PC-9 (cell line): ENCODE measurements at regions not wholly inside any gene's neighbourhood (a gene's known extent, or its start where the extent isn't known, plus 50 kb on each side); places are given as distances from the start of the nearest gene placed in this dataset.

Experiments
- BruUV-seq: library from RNA; stranded (reverse); fragments of 400-500 nt; replicated peaks from 2 replicates; lab custom pipeline; 2021; lab: Mats Ljungman, UMichigan
- CTCF ChIA-PET: fragments of 300-600 bp; sonication (Branson Sonifier 250); formaldehyde crosslinking; loops from one replicate; lab custom pipeline; 2022; ENCODE audit warnings: antibody characterized with exemption; lab: Charles Lee
- POLR2A ChIA-PET: fragments of 300-600 bp; sonication (Branson Sonifier 250); formaldehyde crosslinking; loops from one replicate; lab custom pipeline; 2022; ENCODE audit warnings: antibody characterized with exemption; ENCODE audit not compliant: unreplicated experiment; lab: Charles Lee
- DNase-seq, 2 experiments: peaks; one replicate each; pipeline versions ENCODE4 v3.0.0 to v3.0.0-alpha.2; 2015 to 2022; ENCODE audit warnings: mixed read lengths in 1 of 2
- H2AFZ ChIP-seq: fragments of 200-600 bp; sonication (generic); 2 replicates; pipeline ENCODE4 v1.8.1; 2017; ENCODE audit warnings: antibody characterized with exemption
- H3F3A ChIP-seq: fragments of 200-600 bp; sonication (generic); 2 replicates; pipeline ENCODE4 v1.8.1; 2017; ENCODE audit warnings: antibody characterized with exemption, mild to moderate bottlenecking, low read depth; ENCODE audit not compliant: insufficient read depth
- H3K27ac ChIP-seq: fragments of 200-600 bp; sonication (generic); 2 replicates; pipeline ENCODE4 v1.6.1; 2016; ENCODE audit warnings: mixed run types
- H3K27me3 ChIP-seq: fragments of 200-600 bp; sonication (generic); 2 replicates; pipeline ENCODE4 v1.6.1; 2016; ENCODE audit warnings: low read depth, mixed run types; ENCODE audit not compliant: insufficient read depth
- H3K36me3 ChIP-seq: fragments of 200-600 bp; sonication (generic); 2 replicates; pipeline ENCODE4 v1.6.1; 2016; ENCODE audit warnings: low read depth, mixed run types
- H3K4me1 ChIP-seq: fragments of 200-600 bp; sonication (generic); replicated peaks from 2 replicates; pipeline ENCODE4 v1.6.1; 2016; ENCODE audit warnings: mixed run types; ENCODE audit not compliant: insufficient read depth
- H3K4me2 ChIP-seq: fragments of 200-600 bp; sonication (generic); 2 replicates; pipeline ENCODE4 v1.6.1; 2017; ENCODE audit warnings: mixed run types
- H3K4me3 ChIP-seq: fragments of 200-600 bp; sonication (generic); 2 replicates; pipeline ENCODE4 v1.6.1; 2016; ENCODE audit warnings: mixed run types
- H3K79me2 ChIP-seq: fragments of 200-600 bp; sonication (generic); 2 replicates; pipeline ENCODE4 v1.6.1; 2017; ENCODE audit warnings: low read depth, mixed run types
- H3K9me2 ChIP-seq: fragments of 200-600 bp; sonication (generic); 2 replicates; pipeline ENCODE4 v1.8.1; 2017; ENCODE audit warnings: mild to moderate bottlenecking; ENCODE audit not compliant: insufficient read depth
- H3K9me3 ChIP-seq: fragments of 200-600 bp; sonication (generic); 2 replicates; pipeline ENCODE4 v1.8.1; 2016; ENCODE audit warnings: low read depth; ENCODE audit not compliant: insufficient read depth
- H4K20me1 ChIP-seq: fragments of 200-600 bp; sonication (generic); 2 replicates; pipeline ENCODE4 v1.8.1; 2017; ENCODE audit not compliant: insufficient read depth
- CTCF ChIP-seq: fragments of 200-600 bp; sonication (generic); conservative IDR thresholded peaks from 2 replicates; pipeline ENCODE4 v1.6.1; 2017; ENCODE audit warnings: mixed run types, antibody characterized with exemption, mild to moderate bottlenecking, moderate library complexity
- EZH2 ChIP-seq: fragments of 200-600 bp; sonication (generic); IDR thresholded peaks from 2 replicates; pipeline ENCODE4 v1.8.0; 2017; ENCODE audit warnings: antibody characterized with exemption, low read depth
- intact Hi-C: fragments of 100-400 bp; cut with micrococcal nuclease; formaldehyde crosslinking; loops from one replicate; pipeline ENCODE4 v1.10.0; 2022; ENCODE audit not compliant: unreplicated experiment

- CTCF ChIA-PET, result no interaction called here
- TF ChIP-seq EZH2 (no peak), CTCF (no peak)
- Histone ChIP-seq H2AFZ (no peak overlapping the region), H3K36me3 (no peaks in the 10 kb centered on the region), H3K9me3 (no peaks in the 10 kb centered on the region), H3K27ac (no peak overlapping the region), H3K4me3 (no peak overlapping the region), H3K4me2 (no peak overlapping the region), H4K20me1 (no peaks in the 10 kb centered on the region), H3K27me3 (no peaks in the 10 kb centered on the region), H3K4me1 (no peaks in the 10 kb centered on the region), H3K79me2 (no peaks in the 10 kb centered on the region), H3F3A (no peaks in the 10 kb centered on the region), H3K9me2 (no peaks in the 10 kb centered on the region)
- POLR2A ChIA-PET, result no interaction called here
- BruUV-seq, result no TSS peak
- intact Hi-C loops, result no loop called here
- no peak for DNase-seq
Measured at GRCh38 chr18:40380686-40381439, 1574.2 kb upstream of the PIK3C3 start.

DNA sequence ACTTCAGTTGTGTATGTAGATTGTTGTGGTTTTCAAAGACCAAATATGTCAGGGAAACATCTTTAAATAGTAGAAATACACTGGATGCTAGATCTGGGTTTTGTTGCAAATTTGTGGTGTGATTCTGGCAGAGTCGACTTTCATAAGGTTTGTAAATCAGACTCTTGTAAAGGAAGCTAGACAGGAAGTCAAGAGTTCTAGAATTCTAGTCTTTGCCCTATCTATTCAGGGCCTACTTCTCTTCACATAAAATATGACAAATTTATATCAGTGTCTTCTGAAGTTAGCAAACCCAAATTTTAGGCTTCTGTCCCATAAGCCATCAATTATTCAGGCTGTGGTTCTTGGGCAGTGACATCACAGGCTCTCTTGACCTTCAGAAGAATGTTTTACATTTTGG lies 1579.2 kb upstream of the PIK3C3 start:
- H3K79me2 ChIP-seq, result no peaks in the 10 kb centered on the region
- H4K20me1 ChIP-seq, result no peaks in the 10 kb centered on the region
- POLR2A ChIA-PET, result no interaction called here
- no peaks in the 10 kb centered on the region for H3K9me2 ChIP-seq
- CTCF ChIA-PET, result no interaction called here
- no peak overlapping the region for H3K4me2 ChIP-seq
- no peak overlapping the region for H2AFZ ChIP-seq
- H3K27ac ChIP-seq, result no peak overlapping the region
- intact Hi-C loops, result no loop called here
- H3K4me1 ChIP-seq, result no peaks in the 10 kb centered on the region
- no peaks in the 10 kb centered on the region for H3K27me3 ChIP-seq
- no TSS peak for BruUV-seq
- TF ChIP-seq CTCF, result no peak
- no peak for TF ChIP-seq EZH2
- no peaks in the 10 kb centered on the region for H3K9me3 ChIP-seq
- H3K4me3 ChIP-seq, result no peak overlapping the region
- H3K36me3 ChIP-seq, result no peaks in the 10 kb centered on the region
- DNase-seq, result no peak
- no peaks in the 10 kb centered on the region for H3F3A ChIP-seq

GRCh38 chr18:40371673-40372072 lies 1583.4 kb upstream of the PIK3C3 start:
- ChIA-PET POLR2A (no interaction called here), CTCF (no interaction called here)
- no peak overlapping the region for H3K4me2 ChIP-seq
- no peaks in the 10 kb centered on the region for H3K9me3 ChIP-seq
- no peak for DNase-seq
- H3F3A ChIP-seq, result no peaks in the 10 kb centered on the region
- H3K27ac ChIP-seq, result no peak overlapping the region
- H3K9me2 ChIP-seq, result no peaks in the 10 kb centered on the region
- H2AFZ ChIP-seq, result no peak overlapping the region
- H3K36me3 ChIP-seq, result no peaks in the 10 kb centered on the region
- no peaks in the 10 kb centered on the region for H3K27me3 ChIP-seq
- no peaks in the 10 kb centered on the region for H4K20me1 ChIP-seq
- TF ChIP-seq EZH2, result no peak
- H3K4me1 ChIP-seq, result no peaks in the 10 kb centered on the region
- H3K4me3 ChIP-seq, result no peak overlapping the region
- intact Hi-C loops, result no loop called here
- no peaks in the 10 kb centered on the region for H3K79me2 ChIP-seq
- no TSS peak for BruUV-seq

- TF ChIP-seq CTCF (no peak), EZH2 (no peak)
- POLR2A ChIA-PET, result no interaction called here
- Histone ChIP-seq H3K9me2 (no peaks in the 10 kb centered on the region), H2AFZ (no peak overlapping the region), H3K27me3 (no peaks in the 10 kb centered on the region), H3K27ac (no peak overlapping the region), H4K20me1 (no peaks in the 10 kb centered on the region), H3K4me2 (no peak overlapping the region), H3K9me3 (no peaks in the 10 kb centered on the region), H3K79me2 (no peaks in the 10 kb centered on the region), H3K36me3 (no peaks in the 10 kb centered on the region), H3K4me1 (no peaks in the 10 kb centered on the region), H3K4me3 (no peak overlapping the region), H3F3A (no peaks in the 10 kb centered on the region)
- no peak for DNase-seq
- CTCF ChIA-PET, result no interaction called here
- intact Hi-C loops, result no loop called here
- no TSS peak for BruUV-seq
Measured at GRCh38 chr18:40367576-40367975, 1587.5 kb upstream of the PIK3C3 start.
